Erythroblast (primary cell): ENCODE measurements at regions not wholly inside any gene's neighbourhood (a gene's known extent, or its start where the extent isn't known, plus 50 kb on each side); places are given as distances from the start of the nearest gene placed in this dataset.

Experiments used
- GATA1 ChIP-seq: IDR thresholded peaks from 2 replicates; pipeline ENCODE4 v1.6.1; 2011; ENCODE audit warnings: low read depth, mild to moderate bottlenecking, control low read depth, low read length, moderate library complexity
- POLR2A ChIP-seq: IDR thresholded peaks from 2 replicates; pipeline ENCODE4 v1.6.1; 2011; ENCODE audit warnings: mild to moderate bottlenecking, low read length

GRCh38 chr5:82796643-82797416 is 280.4 kb downstream of the TMEM167A start:
- TF ChIP-seq POLR2A, result no peak
- TF ChIP-seq GATA1, result no peak
